ENCODE measurements at regions not wholly inside any gene's neighbourhood (a gene's known extent, or its start where the extent isn't known, plus 50 kb on each side); places are given as distances from the start of the nearest gene placed in this dataset.
"Not testable (repeated sequence)": the region's sequence is repeated elsewhere in the genome, so short reads cannot be mapped to it uniquely, and the experiment has no call there.

GRCh38 chr3:124137216-124137615 lies 145.3 kb upstream of the ROPN1 start:
- Mint-ChIP-seq H3K27me3 (peaks cover 4 to 11% of the 10 kb centered on the region in 2 donors), H3K4me3 (no peak overlapping the region), H3K4me1 (no peaks in the 10 kb centered on the region), H3K36me3 (no peaks in the 10 kb centered on the region), H3K9me3 (no peaks in the 10 kb centered on the region), H3K27ac (no peak overlapping the region)
- DNase-seq (no peak), ATAC-seq (replicated peaks) (no peak)

- Mint-ChIP-seq H3K36me3 (no peaks in the 10 kb centered on the region), H3K27ac (no peak overlapping the region), H3K9me3 (no peaks in the 10 kb centered on the region), H3K4me1 (no peaks in the 10 kb centered on the region), H3K4me3 (no peak overlapping the region), H3K27me3 (peaks cover 4 to 10% of the 10 kb centered on the region in 2 donors)
- ATAC-seq (replicated peaks) = no peak
- no peak for DNase-seq
Observed at GRCh38 chr3:124138148-124138547, 146.2 kb upstream of the ROPN1 start.

GRCh38 chr3:124140746-124141145 lies 148.8 kb upstream of the ROPN1 start:
- ATAC-seq (replicated peaks) = no peak
- Mint-ChIP-seq H3K36me3 (no peaks in the 10 kb centered on the region), H3K27ac (no peak overlapping the region), H3K4me1 (no peaks in the 10 kb centered on the region), H3K4me3 (no peak overlapping the region), H3K27me3 (peaks cover 9 to 14% of the 10 kb centered on the region in 2 donors), H3K9me3 (no peaks in the 10 kb centered on the region)
- no peak for DNase-seq

- DNase-seq (peak; percentile 3), ATAC-seq (replicated peaks) (peak; percentile 43 to 79)
- Mint-ChIP-seq H3K36me3 (no peaks in the 10 kb centered on the region), H3K27ac (no peak overlapping the region), H3K4me3 (no peak overlapping the region), H3K9me3 (peaks cover 0 to under 1% of the 10 kb centered on the region in 2 donors), H3K27me3 (peaks cover 7 to 12% of the 10 kb centered on the region in 2 donors), H3K4me1 (no peaks in the 10 kb centered on the region)
Observed at GRCh38 chr3:124142389-124142970, 150.6 kb upstream of the ROPN1 start.

GRCh38 chr3:124143047-124143446 lies 151.1 kb upstream of the ROPN1 start:
- DNase-seq = no peak
- no peak for ATAC-seq (replicated peaks)
- Mint-ChIP-seq H3K4me3 (no peak overlapping the region), H3K36me3 (no peaks in the 10 kb centered on the region), H3K4me1 (no peaks in the 10 kb centered on the region), H3K27me3 (peaks cover 12 to 18% of the 10 kb centered on the region in 2 donors), H3K27ac (no peak overlapping the region), H3K9me3 (peaks cover 0 to 3% of the 10 kb centered on the region in 2 donors)

GRCh38 chr3:124144035-124144814 lies 152.3 kb upstream of the ROPN1 start:
- DNase-seq (no peak), ATAC-seq (replicated peaks) (no peak)
- Mint-ChIP-seq H3K9me3 (peaks cover 0 to 3% of the 10 kb centered on the region in 2 donors), H3K36me3 (no peaks in the 10 kb centered on the region), H3K4me1 (no peaks in the 10 kb centered on the region), H3K27me3 (peaks cover 12 to 22% of the 10 kb centered on the region in 2 donors), H3K27ac (no peak overlapping the region), H3K4me3 (no peak overlapping the region)

- peaks cover 0 to 3% of the 10 kb centered on the region in 2 donors for H3K9me3 Mint-ChIP-seq
- ATAC-seq (replicated peaks) (no peak), DNase-seq (no peak)
- no peak overlapping the region for H3K27ac Mint-ChIP-seq
- peaks cover 12 to 25% of the 10 kb centered on the region in 2 donors for H3K27me3 Mint-ChIP-seq
- no peaks in the 10 kb centered on the region for H3K36me3 Mint-ChIP-seq
- H3K4me3 Mint-ChIP-seq = no peak overlapping the region
- no peaks in the 10 kb centered on the region for H3K4me1 Mint-ChIP-seq
Observed at GRCh38 chr3:124147429-124147828, 155.5 kb upstream of the ROPN1 start.

GRCh38 chr3:124147946-124148345 lies 156.0 kb upstream of the ROPN1 start:
- ATAC-seq (replicated peaks) (no peak), DNase-seq (no peak)
- Mint-ChIP-seq H3K27me3 (peaks cover 12 to 25% of the 10 kb centered on the region in 2 donors), H3K4me3 (no peak overlapping the region), H3K36me3 (no peaks in the 10 kb centered on the region), H3K9me3 (peaks cover 0 to 3% of the 10 kb centered on the region in 2 donors), H3K4me1 (no peaks in the 10 kb centered on the region), H3K27ac (no peak overlapping the region)

GRCh38 chr3:124149081-124149480 lies 157.2 kb upstream of the ROPN1 start:
- Mint-ChIP-seq H3K9me3 (peaks cover 0 to 3% of the 10 kb centered on the region in 2 donors), H3K27me3 (peaks cover 12 to 23% of the 10 kb centered on the region in 2 donors), H3K4me1 (no peaks in the 10 kb centered on the region), H3K27ac (no peak overlapping the region), H3K36me3 (no peaks in the 10 kb centered on the region), H3K4me3 (no peak overlapping the region)
- DNase-seq (no peak), ATAC-seq (replicated peaks) (peak; percentile 46 to 52)

- H3K27ac Mint-ChIP-seq = no peak overlapping the region
- H3K27me3 Mint-ChIP-seq = peaks cover 7 to 16% of the 10 kb centered on the region in 2 donors
- ATAC-seq (replicated peaks) (no peak), DNase-seq (no peak)
- peaks cover 0 to 3% of the 10 kb centered on the region in 2 donors for H3K9me3 Mint-ChIP-seq
- H3K36me3 Mint-ChIP-seq = no peaks in the 10 kb centered on the region
- H3K4me3 Mint-ChIP-seq = no peak overlapping the region
- no peaks in the 10 kb centered on the region for H3K4me1 Mint-ChIP-seq
Observed at GRCh38 chr3:124149771-124150170, 157.8 kb upstream of the ROPN1 start.

GRCh38 chr3:124152891-124153290 lies 161.0 kb upstream of the ROPN1 start:
- peaks cover 6 to 30% of the 10 kb centered on the region in 2 donors for H3K27me3 Mint-ChIP-seq
- H3K4me1 Mint-ChIP-seq; H3K4me3 Mint-ChIP-seq; DNase-seq; H3K27ac Mint-ChIP-seq; ATAC-seq (replicated peaks); H3K9me3 Mint-ChIP-seq; H3K36me3 Mint-ChIP-seq: not testable (repeated sequence)

GRCh38 chr3:124156866-124157712 lies 165.2 kb upstream of the ROPN1 start:
- H3K27me3 Mint-ChIP-seq = peaks cover 5 to 23% of the 10 kb centered on the region in 2 donors
- DNase-seq = no peak
- H3K36me3 Mint-ChIP-seq = no peaks in the 10 kb centered on the region
- ATAC-seq (replicated peaks) = no peak
- no peak overlapping the region for H3K4me3 Mint-ChIP-seq
- H3K9me3 Mint-ChIP-seq = peaks cover 0 to 3% of the 10 kb centered on the region in 2 donors
- no peak overlapping the region for H3K27ac Mint-ChIP-seq
- H3K4me1 Mint-ChIP-seq = no peaks in the 10 kb centered on the region

GRCh38 chr3:124157748-124158147 lies 165.8 kb upstream of the ROPN1 start:
- no peak for ATAC-seq (replicated peaks)
- Mint-ChIP-seq H3K4me3 (no peak overlapping the region), H3K9me3 (peaks cover 0 to 3% of the 10 kb centered on the region in 2 donors)

GRCh38 chr3:124158168-124158881 lies 166.4 kb upstream of the ROPN1 start:
- H3K27ac Mint-ChIP-seq = no peak overlapping the region
- H3K36me3 Mint-ChIP-seq = no peaks in the 10 kb centered on the region

More at GRCh38 chr3:124157748-124158147, 165.8 kb upstream of the ROPN1 start:
- Mint-ChIP-seq H3K27me3 (peaks cover 5 to 23% of the 10 kb centered on the region in 2 donors), H3K4me1 (no peaks in the 10 kb centered on the region), H3K36me3 (no peaks in the 10 kb centered on the region), H3K27ac (no peak overlapping the region)
- no peak for DNase-seq

More at GRCh38 chr3:124158168-124158881, 166.4 kb upstream of the ROPN1 start:
- DNase-seq (no peak), ATAC-seq (replicated peaks) (no peak)
- Mint-ChIP-seq H3K9me3 (peaks cover 0 to 3% of the 10 kb centered on the region in 2 donors), H3K4me1 (no peaks in the 10 kb centered on the region), H3K4me3 (no peak overlapping the region), H3K27me3 (peaks cover 5 to 23% of the 10 kb centered on the region in 2 donors)
